Progenitor cell of endocrine pancreas (in vitro differentiated cells): ENCODE measurements at regions not wholly inside any gene's neighbourhood (a gene's known extent, or its start where the extent isn't known, plus 50 kb on each side); places are given as distances from the start of the nearest gene placed in this dataset.

Source experiments
- DNase-seq: peaks from one replicate; pipeline ENCODE4 v3.0.0; 2021; ENCODE audit warnings: low spot score; ENCODE audit not compliant: unreplicated experiment
- H3K27ac Mint-ChIP-seq: 2 replicates; pipeline ENCODE4 v1.8.0; 2021; ENCODE audit warnings: mild to moderate bottlenecking, moderate library complexity, mixed read lengths
- H3K27me3 Mint-ChIP-seq: 2 replicates; pipeline ENCODE4 v1.8.0; 2021; ENCODE audit warnings: mixed read lengths
- H3K36me3 Mint-ChIP-seq: 2 replicates; pipeline ENCODE4 v1.8.0; 2022; ENCODE audit warnings: mixed read lengths; ENCODE audit not compliant: insufficient read depth
- H3K4me1 Mint-ChIP-seq: 2 replicates; pipeline ENCODE4 v1.8.0; 2021; ENCODE audit warnings: low read depth, mixed read lengths
- H3K4me3 Mint-ChIP-seq: 2 replicates; pipeline ENCODE4 v1.8.0; 2021; ENCODE audit warnings: low read depth, mild to moderate bottlenecking, moderate library complexity, mixed read lengths
- H3K9me3 Mint-ChIP-seq: 2 replicates; pipeline ENCODE4 v1.8.0; 2021; ENCODE audit warnings: low read depth, mixed read lengths
- CTCF ChIP-seq: fragments of 200-600 bp; sonication (generic); IDR thresholded peaks from one replicate; pipeline ENCODE4 v1.5.0; 2021; ENCODE audit warnings: antibody characterized with exemption, mild to moderate bottlenecking; ENCODE audit not compliant: unreplicated experiment

GRCh38 chr12:90899456-90900182 lies 55.4 kb downstream of the CCER1 start:
- H3K4me3 Mint-ChIP-seq = no peak overlapping the region
- H3K9me3 Mint-ChIP-seq = peaks cover 8% of the 10 kb centered on the region
- no peak overlapping the region for H3K27ac Mint-ChIP-seq
- H3K27me3 Mint-ChIP-seq = peaks cover 9% of the 10 kb centered on the region
- H3K36me3 Mint-ChIP-seq = no peaks in the 10 kb centered on the region
- peaks cover 1% of the 10 kb centered on the region for H3K4me1 Mint-ChIP-seq
- no peak for TF ChIP-seq CTCF
- DNase-seq = no peak

GRCh38 chr12:90897986-90898385 lies 57.0 kb downstream of the CCER1 start:
- peaks cover 8% of the 10 kb centered on the region for H3K9me3 Mint-ChIP-seq
- peaks cover 8% of the 10 kb centered on the region for H3K4me1 Mint-ChIP-seq
- no peaks in the 10 kb centered on the region for H3K36me3 Mint-ChIP-seq
- H3K27me3 Mint-ChIP-seq = peaks cover 9% of the 10 kb centered on the region
- TF ChIP-seq CTCF = no peak
- DNase-seq = no peak
- H3K4me3 Mint-ChIP-seq = no peak overlapping the region
- H3K27ac Mint-ChIP-seq = no peak overlapping the region

- Mint-ChIP-seq H3K4me1 (peaks cover 9% of the 10 kb centered on the region), H3K27ac (no peak overlapping the region), H3K9me3 (peaks cover 8% of the 10 kb centered on the region), H3K36me3 (no peaks in the 10 kb centered on the region), H3K27me3 (peaks cover 13% of the 10 kb centered on the region), H3K4me3 (no peak overlapping the region)
- no peak for TF ChIP-seq CTCF
- no peak for DNase-seq
Measured at GRCh38 chr12:90897316-90897715, 57.7 kb downstream of the CCER1 start.

- peaks cover 8% of the 10 kb centered on the region for H3K9me3 Mint-ChIP-seq
- no peak for DNase-seq
- no peak overlapping the region for H3K27ac Mint-ChIP-seq
- H3K36me3 Mint-ChIP-seq = no peaks in the 10 kb centered on the region
- H3K27me3 Mint-ChIP-seq = peaks cover 18% of the 10 kb centered on the region
- no peak for TF ChIP-seq CTCF
- no peak overlapping the region for H3K4me3 Mint-ChIP-seq
- peaks cover 9% of the 10 kb centered on the region for H3K4me1 Mint-ChIP-seq
Measured at GRCh38 chr12:90896821-90897220, 58.2 kb downstream of the CCER1 start.

GRCh38 chr12:90896164-90896563 lies 58.8 kb downstream of the CCER1 start:
- H3K9me3 Mint-ChIP-seq = peaks cover 4% of the 10 kb centered on the region
- H3K27me3 Mint-ChIP-seq = peaks cover 20% of the 10 kb centered on the region
- no peak for TF ChIP-seq CTCF
- no peak overlapping the region for H3K27ac Mint-ChIP-seq
- no peak for DNase-seq
- no peak overlapping the region for H3K4me3 Mint-ChIP-seq
- H3K36me3 Mint-ChIP-seq = no peaks in the 10 kb centered on the region
- peaks cover 9% of the 10 kb centered on the region for H3K4me1 Mint-ChIP-seq
